Activated naive CD8-positive, alpha-beta T cell treated with anti-CD3 and anti-CD28 coated beads for 36 hours (primary cell): ENCODE measurements at regions not wholly inside any gene's neighbourhood (a gene's known extent, or its start where the extent isn't known, plus 50 kb on each side); places are given as distances from the start of the nearest gene placed in this dataset.
"Not testable (repeated sequence)": the region's sequence is repeated elsewhere in the genome, so short reads cannot be mapped to it uniquely, and the experiment has no call there.

ENCODE experiments used
- DNase-seq: peaks from one replicate; pipeline ENCODE4 v3.0.0; 2021
- H3K27ac Mint-ChIP-seq: one replicate; pipeline ENCODE4 v1.8.0; 2022; ENCODE audit warnings: mild to moderate bottlenecking, moderate library complexity, mixed read lengths
- H3K27me3 Mint-ChIP-seq: one replicate; pipeline ENCODE4 v1.8.0; 2022; ENCODE audit warnings: mild to moderate bottlenecking, mixed read lengths
- H3K36me3 Mint-ChIP-seq: one replicate; pipeline ENCODE4 v1.8.0; 2021; ENCODE audit warnings: mild to moderate bottlenecking, mixed read lengths
- H3K4me1 Mint-ChIP-seq: one replicate; pipeline ENCODE4 v1.8.0; 2021; ENCODE audit warnings: mixed read lengths
- H3K4me3 Mint-ChIP-seq: one replicate; pipeline ENCODE4 v1.8.0; 2022; ENCODE audit warnings: mild to moderate bottlenecking, moderate library complexity, mixed read lengths
- H3K9me3 Mint-ChIP-seq: one replicate; pipeline ENCODE4 v1.8.0; 2022; ENCODE audit warnings: mixed read lengths

DNA sequence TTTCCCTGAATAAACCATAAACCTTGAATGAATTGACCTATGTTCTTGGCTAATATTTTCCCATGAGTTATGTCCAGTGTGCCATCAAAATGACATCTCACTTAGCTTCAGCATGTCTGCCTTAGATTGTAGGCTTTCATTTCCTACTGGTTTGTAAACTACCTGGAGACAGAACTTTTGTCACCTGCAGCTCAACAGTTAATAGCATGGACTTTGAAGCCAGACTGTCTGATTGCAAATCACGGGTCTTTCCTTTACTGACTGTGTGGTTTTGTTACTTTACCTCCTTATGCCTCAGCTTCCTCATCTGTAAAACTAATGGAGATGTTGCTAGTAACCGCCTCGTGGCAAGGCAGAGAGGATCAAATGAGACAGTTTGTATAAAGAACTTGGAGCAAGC lies 187.1 kb downstream of the SUCLG1 start:
- Mint-ChIP-seq H3K27me3 (peaks cover 7% of the 10 kb centered on the region), H3K36me3 (no peaks in the 10 kb centered on the region), H3K4me3 (no peak overlapping the region), H3K4me1 (peaks cover 4% of the 10 kb centered on the region), H3K9me3 (no peaks in the 10 kb centered on the region), H3K27ac (no peak overlapping the region)
- no peak for DNase-seq

DNA sequence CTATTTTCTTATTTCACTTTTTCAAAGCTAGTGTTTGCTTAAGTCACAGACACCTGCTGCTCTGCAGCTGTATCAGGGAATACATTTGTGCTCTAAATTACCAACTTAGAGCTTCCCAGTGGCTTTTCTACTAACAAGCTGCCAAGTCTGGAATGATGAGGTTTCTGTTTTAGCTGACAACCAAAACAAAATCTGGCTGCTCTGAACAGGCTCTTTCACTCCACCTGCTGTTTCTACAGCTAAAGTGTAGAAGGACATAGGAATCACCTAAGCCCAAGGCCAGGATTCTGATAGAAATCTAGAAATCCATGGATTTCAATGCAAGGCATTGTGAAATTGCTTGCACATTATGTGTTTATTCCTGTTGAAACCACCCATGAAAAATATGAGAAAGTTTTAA lies 201.2 kb downstream of the SUCLG1 start:
- no peaks in the 10 kb centered on the region for H3K4me1 Mint-ChIP-seq
- DNase-seq: no peak
- H3K36me3 Mint-ChIP-seq: no peaks in the 10 kb centered on the region
- peaks cover 6% of the 10 kb centered on the region for H3K9me3 Mint-ChIP-seq
- no peak overlapping the region for H3K27ac Mint-ChIP-seq
- H3K4me3 Mint-ChIP-seq: no peak overlapping the region
- peaks cover 37% of the 10 kb centered on the region for H3K27me3 Mint-ChIP-seq

DNA sequence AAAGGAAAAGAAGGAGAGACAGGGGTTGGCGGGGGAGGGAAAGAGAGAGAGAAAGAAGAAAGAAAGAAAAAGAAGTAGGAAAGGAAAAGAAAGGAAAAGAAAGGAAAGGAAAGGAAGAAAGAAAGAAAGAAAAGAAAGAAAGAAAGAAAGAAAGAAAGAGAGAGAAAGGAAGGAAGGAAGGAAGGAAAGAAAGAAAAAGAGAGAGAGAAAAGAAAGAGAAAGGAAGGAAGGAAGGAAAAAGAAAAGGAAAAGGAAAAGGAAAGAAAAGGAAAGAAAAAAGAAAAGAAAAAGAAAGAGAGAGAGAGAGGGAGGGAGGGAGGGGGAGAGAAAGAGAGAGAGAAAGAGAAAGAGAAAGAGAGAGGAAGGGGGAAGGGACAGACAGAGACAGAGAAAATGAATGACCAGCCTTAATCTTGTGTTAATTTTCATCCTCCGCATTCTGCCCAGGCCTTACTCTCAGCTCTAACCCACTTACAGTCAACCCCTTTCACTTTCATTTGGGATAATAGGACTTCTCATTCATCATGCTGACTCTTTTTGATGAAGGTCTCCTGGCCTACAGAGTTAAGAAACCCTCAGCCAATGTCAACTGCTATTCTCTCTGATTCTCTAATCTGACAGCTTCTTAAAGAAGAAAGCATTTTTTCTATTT lies 207.3 kb downstream of the SUCLG1 start:
- Mint-ChIP-seq H3K4me1 (no peaks in the 10 kb centered on the region), H3K27me3 (peaks cover 9% of the 10 kb centered on the region), H3K9me3 (no peaks in the 10 kb centered on the region), H3K4me3 (no peak overlapping the region), H3K36me3 (no peaks in the 10 kb centered on the region), H3K27ac (no peak overlapping the region)
- DNase-seq: no peak

DNA sequence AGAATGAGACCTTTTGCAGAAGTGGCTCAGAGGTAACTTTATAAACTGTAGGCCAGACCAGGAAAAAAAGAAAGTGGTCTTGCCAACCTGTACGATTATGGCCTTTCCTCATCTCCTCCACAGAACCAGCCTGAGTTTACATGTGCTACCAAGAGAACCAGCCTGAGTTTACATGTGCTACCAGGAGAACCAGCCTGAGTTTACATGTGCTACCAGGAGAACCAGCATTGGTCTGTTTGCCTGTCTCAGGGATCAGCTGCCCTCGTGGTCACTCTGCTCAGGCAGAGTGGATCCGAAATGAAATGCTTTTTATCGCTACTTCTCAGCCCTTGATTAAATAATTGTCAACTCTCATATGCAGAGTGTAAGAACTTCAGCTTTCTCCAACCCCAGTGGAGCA lies 209.9 kb downstream of the SUCLG1 start:
- H3K27ac Mint-ChIP-seq: no peak overlapping the region
- no peaks in the 10 kb centered on the region for H3K36me3 Mint-ChIP-seq
- H3K4me3 Mint-ChIP-seq: no peak overlapping the region
- no peaks in the 10 kb centered on the region for H3K9me3 Mint-ChIP-seq
- H3K27me3 Mint-ChIP-seq: peaks cover 4% of the 10 kb centered on the region
- DNase-seq: no peak
- no peaks in the 10 kb centered on the region for H3K4me1 Mint-ChIP-seq

DNA sequence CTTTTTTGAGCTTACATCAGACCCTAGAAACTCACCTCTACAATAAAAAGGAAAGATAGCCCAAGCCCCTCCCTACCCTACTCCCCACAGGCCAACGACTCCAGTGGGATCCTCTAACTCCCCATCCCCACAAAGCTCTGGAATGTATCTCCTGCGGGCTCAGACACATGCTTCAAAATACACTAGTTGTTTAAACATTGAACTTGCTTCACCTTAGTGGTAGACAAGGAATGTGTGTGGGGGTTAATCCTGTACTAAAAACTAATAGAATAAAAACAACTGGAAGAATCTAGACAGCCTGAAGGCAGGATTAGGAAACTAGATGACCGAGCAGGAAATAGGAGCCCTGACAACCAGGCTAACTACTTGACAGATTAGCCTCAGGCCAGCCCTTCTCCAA lies 211.5 kb downstream of the SUCLG1 start:
- DNase-seq: no peak
- Mint-ChIP-seq H3K27ac (no peak overlapping the region), H3K4me1 (no peaks in the 10 kb centered on the region), H3K36me3 (no peaks in the 10 kb centered on the region), H3K4me3 (no peak overlapping the region), H3K27me3 (peaks cover 4% of the 10 kb centered on the region), H3K9me3 (no peaks in the 10 kb centered on the region)

DNA sequence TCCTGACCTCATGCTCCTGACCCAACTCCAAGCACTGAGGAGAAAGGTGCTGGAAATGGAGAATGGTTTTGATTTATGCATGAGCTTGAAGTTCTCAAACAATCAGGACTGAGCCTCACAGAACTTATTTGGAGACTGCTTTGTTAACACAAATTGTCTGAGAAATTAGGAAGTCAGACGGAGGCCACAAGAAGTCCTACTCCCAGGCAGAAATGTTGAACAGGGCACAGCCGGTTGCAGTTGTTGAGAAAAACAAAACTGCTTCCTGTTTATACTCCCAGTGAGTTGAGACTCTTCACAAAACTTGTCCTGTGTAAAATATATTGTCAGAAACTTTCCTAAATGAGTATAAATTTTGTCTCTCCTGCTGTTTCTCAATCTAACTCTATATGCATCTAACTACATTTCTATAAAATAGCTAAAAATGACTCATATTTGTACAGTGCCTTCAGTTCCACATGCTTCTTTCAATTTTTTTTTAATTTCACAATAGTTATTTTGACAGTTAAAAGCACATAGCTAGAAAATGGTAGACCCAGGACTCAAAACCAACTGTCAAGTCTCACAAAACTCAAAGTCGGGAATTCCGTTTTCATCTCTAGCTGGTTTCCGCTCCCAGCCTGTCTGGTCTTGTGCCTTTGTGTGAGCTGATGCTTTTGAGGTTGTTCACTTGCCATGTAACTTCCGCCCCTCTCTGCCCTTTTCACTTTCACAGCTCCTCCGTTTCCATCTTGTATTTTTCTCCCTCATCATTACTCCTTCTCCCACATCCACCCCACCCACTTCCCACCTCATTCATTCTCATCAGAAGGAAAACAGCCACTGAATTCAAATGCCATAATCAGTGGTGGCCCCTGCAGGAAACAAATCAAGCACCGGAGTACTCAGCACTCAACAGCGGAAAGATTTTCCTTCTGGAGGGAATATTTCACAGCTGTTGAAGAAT lies 215.0 kb downstream of the SUCLG1 start:
- no peak for DNase-seq
- no peak overlapping the region for H3K4me3 Mint-ChIP-seq
- no peaks in the 10 kb centered on the region for H3K36me3 Mint-ChIP-seq
- H3K27ac Mint-ChIP-seq: no peak overlapping the region
- no peaks in the 10 kb centered on the region for H3K9me3 Mint-ChIP-seq
- peaks cover 4% of the 10 kb centered on the region for H3K27me3 Mint-ChIP-seq
- no peaks in the 10 kb centered on the region for H3K4me1 Mint-ChIP-seq

DNA sequence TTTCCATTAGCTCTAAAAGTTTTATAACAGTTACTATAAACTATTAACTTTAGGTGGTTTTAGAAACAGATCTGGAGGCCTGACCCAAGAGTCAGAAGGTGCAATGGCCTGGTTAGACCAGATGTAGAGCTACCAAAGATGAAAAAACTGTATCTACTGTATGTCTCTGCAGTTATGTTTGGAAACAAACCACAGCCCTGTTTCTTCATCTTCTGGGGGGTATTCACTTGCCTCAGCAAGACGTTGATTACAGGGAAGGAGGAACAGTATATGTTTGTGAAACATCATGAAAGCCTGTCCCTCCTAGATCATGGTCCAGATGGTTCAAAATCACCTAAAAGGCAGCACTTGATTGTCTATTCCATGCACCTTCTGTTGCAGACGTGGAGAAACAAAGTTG lies 220.2 kb downstream of the SUCLG1 start:
- Mint-ChIP-seq H3K27me3 (peaks cover 4% of the 10 kb centered on the region), H3K9me3 (no peaks in the 10 kb centered on the region), H3K4me3 (no peak overlapping the region), H3K27ac (no peak overlapping the region), H3K4me1 (no peaks in the 10 kb centered on the region), H3K36me3 (no peaks in the 10 kb centered on the region)
- no peak for DNase-seq

DNA sequence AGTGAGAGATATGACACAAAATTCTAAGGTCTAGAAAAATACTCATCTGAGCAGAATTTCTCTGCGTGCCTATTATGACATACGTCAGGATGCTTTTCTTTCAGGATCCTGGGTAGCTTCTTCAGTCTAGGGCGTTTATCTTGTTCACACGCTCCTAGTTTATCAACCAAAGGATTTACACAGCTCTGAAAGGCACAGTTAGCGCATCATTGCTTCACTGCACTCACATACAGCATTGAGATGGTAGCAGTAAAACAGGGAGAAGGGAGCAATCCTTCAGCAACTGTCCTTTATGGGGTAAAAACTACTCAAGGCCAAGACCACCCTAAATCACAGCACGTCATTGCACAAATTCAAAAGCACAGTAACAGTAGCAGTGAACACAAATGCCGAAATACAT lies 222.8 kb downstream of the SUCLG1 start:
- Mint-ChIP-seq H3K9me3 (no peaks in the 10 kb centered on the region), H3K4me1 (no peaks in the 10 kb centered on the region), H3K36me3 (no peaks in the 10 kb centered on the region), H3K27me3 (peaks cover 4% of the 10 kb centered on the region), H3K27ac (no peak overlapping the region), H3K4me3 (no peak overlapping the region)
- DNase-seq: no peak

DNA sequence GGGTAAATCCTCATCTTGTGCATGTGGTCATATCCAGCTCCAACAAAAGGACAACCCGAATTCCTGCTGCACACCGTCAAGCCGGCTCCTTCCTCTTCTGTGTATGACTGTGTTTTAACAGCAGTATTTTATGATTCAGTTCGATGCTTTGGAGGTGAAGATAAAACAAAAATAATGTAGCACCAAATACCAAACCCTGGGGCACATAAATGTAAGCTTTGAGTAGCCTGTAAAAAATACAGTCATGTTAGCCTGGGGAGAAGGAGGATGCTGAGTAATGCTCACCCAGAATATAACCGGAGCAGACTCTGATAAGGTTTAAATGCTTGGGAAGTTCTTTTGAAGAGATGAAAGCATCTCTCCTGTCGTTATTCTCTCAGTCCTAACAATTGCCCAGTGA lies 225.0 kb downstream of the SUCLG1 start:
- Mint-ChIP-seq H3K27ac (no peak overlapping the region), H3K9me3 (no peaks in the 10 kb centered on the region), H3K27me3 (peaks cover 4% of the 10 kb centered on the region), H3K4me3 (no peak overlapping the region), H3K36me3 (no peaks in the 10 kb centered on the region), H3K4me1 (no peaks in the 10 kb centered on the region)
- no peak for DNase-seq

DNA sequence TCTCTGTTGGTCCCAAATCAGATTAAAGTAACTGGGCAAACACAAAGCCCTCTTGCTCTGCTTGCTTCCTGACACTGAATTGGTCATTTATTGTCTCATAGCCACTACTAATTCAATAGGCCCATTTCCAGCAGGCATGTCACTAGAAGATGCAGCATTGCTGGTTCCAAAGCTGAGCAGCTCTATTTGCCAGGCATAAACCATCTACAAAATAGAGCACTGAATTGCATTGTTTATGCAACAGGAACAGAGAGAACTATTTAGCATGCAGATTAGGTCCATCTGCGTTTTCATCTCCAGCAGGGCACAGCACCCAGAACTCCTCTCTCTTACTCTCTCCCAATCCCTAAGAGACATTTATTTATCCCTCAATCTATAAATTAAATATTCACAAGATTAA lies 227.6 kb downstream of the SUCLG1 start:
- Mint-ChIP-seq H3K36me3 (no peaks in the 10 kb centered on the region), H3K27me3 (no peaks in the 10 kb centered on the region), H3K4me3 (no peak overlapping the region)

DNA sequence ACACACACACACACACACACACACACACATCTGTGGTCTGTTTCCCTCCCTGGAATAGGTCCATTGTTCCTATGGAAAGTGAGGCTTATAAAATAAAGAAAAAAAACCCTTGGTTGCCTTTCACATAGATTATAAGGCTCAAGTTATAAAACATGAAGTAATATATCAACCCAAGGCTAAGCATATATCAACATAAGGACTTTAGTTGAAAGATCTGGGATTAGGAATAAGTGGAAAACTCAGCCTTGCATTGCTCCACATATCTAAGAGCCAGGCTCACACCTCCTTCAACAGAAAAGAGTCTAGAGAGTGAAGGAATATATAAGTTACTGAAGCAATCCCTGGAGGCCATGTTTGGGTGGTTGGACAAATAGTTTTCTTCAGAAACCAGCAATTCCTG lies 235.0 kb downstream of the SUCLG1 start:
- Mint-ChIP-seq H3K27me3 (peaks cover 12% of the 10 kb centered on the region), H3K9me3 (peaks cover 10% of the 10 kb centered on the region), H3K36me3 (no peaks in the 10 kb centered on the region), H3K27ac (no peak overlapping the region), H3K4me1 (no peaks in the 10 kb centered on the region), H3K4me3 (no peak overlapping the region)
- no peak for DNase-seq

More for the DNA sequence above, 227.6 kb downstream of the SUCLG1 start:
- H3K27ac Mint-ChIP-seq: no peak overlapping the region
- H3K9me3 Mint-ChIP-seq: peaks cover 7% of the 10 kb centered on the region
- no peak for DNase-seq
- no peaks in the 10 kb centered on the region for H3K4me1 Mint-ChIP-seq

DNA sequence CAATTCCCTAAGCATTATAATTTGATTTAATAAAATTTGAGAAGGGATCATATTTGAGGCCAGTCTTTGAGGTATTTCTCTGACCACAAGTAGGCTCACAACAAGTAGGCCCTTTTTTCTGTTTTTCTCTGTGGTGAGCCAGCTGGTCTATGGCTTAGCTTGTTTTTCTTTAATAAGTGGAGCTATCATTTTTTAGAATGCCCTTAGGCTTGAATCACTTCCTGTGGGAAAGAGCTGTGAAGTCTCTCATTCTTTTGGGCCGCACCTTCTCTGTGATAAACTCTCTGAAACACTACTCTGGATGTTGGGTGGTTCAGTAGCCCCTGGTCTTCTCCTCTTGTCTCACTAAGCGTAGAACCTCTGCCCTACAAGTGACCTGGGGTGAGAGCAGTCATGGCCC lies 235.9 kb downstream of the SUCLG1 start:
- Mint-ChIP-seq H3K9me3 (peaks cover 9% of the 10 kb centered on the region), H3K27me3 (peaks cover 12% of the 10 kb centered on the region), H3K36me3 (no peaks in the 10 kb centered on the region), H3K4me1 (no peaks in the 10 kb centered on the region), H3K27ac (no peak overlapping the region), H3K4me3 (no peak overlapping the region)
- no peak for DNase-seq

DNA sequence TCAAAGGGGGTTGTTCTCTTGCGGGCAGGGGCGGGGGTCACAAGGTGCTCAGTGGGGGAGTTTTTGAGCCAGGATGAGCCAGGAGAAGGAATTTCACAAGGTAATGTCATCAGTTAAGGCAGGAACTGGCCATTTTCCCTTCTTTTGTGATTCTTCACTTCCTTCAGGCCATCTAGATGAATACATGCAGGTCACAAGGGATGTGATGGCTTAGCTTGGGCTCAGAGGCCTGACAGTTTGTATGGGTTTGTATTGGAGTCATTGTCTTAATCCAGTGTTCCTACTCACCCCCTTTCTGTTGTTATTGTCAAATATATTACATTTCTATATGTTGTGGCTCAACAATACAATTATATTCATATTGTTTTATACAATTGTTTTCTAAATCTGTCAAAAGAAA lies 238.0 kb downstream of the SUCLG1 start:
- H3K27me3 Mint-ChIP-seq: peaks cover 10% of the 10 kb centered on the region
- not testable (repeated sequence) for H3K27ac Mint-ChIP-seq, H3K4me3 Mint-ChIP-seq, DNase-seq, H3K9me3 Mint-ChIP-seq, H3K36me3 Mint-ChIP-seq, H3K4me1 Mint-ChIP-seq

DNA sequence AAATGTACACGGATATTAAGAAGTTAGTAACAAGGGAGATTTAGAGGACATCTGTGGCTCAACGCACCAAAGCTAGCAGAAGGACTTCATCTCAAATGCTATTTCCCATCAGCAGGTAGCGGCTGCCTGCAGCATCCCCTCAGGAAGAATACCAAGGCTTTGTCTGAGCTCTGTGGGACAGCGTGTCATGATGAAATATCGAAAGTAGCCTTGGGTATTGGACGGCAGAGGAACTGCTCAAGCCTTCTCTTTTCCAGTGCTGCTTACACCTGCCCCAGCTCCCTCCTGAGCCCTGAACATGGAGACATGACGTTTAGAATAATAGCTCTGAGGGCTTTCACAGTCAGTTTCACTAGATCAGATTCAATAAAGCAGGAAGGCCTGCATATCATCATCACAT lies 241.6 kb downstream of the SUCLG1 start:
- Mint-ChIP-seq H3K27ac (no peak overlapping the region), H3K27me3 (peaks cover 8% of the 10 kb centered on the region), H3K9me3 (no peaks in the 10 kb centered on the region), H3K36me3 (no peaks in the 10 kb centered on the region), H3K4me3 (no peak overlapping the region), H3K4me1 (no peaks in the 10 kb centered on the region)
- DNase-seq: no peak

DNA sequence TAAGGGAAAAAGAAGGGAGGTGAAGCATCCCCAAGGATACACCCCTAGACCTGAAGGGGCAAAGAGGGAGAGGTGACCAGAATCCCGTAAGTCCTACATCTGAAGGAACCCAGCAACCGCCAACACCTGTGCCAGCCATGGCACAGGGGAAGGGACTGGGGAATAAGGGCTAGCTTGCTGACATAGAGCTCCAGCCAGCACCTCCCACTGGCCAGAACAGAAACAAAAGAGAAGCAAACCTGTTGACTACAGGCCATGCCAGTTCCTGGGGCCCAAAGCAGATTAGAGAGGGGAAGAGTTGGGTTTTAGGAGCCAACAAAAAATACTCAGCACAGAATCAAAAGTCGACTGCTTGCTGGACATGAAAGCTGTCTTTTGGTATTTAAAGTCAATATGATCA lies 244.6 kb downstream of the SUCLG1 start:
- Mint-ChIP-seq H3K27me3 (peaks cover 15% of the 10 kb centered on the region), H3K36me3 (no peaks in the 10 kb centered on the region), H3K4me3 (no peak overlapping the region), H3K27ac (no peak overlapping the region), H3K9me3 (no peaks in the 10 kb centered on the region), H3K4me1 (no peaks in the 10 kb centered on the region)
- no peak for DNase-seq
